ENCODE measurements at regions not wholly inside any gene's neighbourhood (a gene's known extent, or its start where the extent isn't known, plus 50 kb on each side); places are given as distances from the start of the nearest gene placed in this dataset.

DNA sequence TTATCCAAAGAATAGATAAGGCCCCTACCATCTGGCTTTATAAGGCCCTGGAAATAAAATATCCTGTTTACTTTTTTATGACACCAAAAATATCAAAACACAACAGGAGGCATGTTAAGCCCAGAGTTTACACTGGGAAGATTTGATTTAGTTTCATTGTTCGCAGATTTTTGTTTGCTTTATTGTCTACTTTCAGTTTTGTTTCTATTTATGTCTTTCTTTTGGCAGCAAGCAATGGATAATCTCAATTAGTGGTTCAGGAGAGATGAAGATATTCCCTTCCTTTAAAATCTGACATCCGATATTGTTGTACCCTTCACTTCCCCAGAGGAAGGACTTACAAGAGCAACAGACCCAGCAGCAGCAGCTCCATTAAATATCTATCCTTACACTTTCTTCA is 249.4 kb upstream of the ARPP21 start:
- no peaks in the 10 kb centered on the region for H3K4me1 ChIP-seq (ENCODE audit: control insufficient read depth, extremely low read depth, insufficient read depth, low read length)
- DNase-seq (ENCODE audit: low read depth, low spot score) = no peak
- H3K9ac ChIP-seq (ENCODE audit: control insufficient read depth, extremely low read depth, insufficient read depth, low read length) = no peak overlapping the region
- FAIRE-seq = no peak
- TF ChIP-seq, protein P1, sequence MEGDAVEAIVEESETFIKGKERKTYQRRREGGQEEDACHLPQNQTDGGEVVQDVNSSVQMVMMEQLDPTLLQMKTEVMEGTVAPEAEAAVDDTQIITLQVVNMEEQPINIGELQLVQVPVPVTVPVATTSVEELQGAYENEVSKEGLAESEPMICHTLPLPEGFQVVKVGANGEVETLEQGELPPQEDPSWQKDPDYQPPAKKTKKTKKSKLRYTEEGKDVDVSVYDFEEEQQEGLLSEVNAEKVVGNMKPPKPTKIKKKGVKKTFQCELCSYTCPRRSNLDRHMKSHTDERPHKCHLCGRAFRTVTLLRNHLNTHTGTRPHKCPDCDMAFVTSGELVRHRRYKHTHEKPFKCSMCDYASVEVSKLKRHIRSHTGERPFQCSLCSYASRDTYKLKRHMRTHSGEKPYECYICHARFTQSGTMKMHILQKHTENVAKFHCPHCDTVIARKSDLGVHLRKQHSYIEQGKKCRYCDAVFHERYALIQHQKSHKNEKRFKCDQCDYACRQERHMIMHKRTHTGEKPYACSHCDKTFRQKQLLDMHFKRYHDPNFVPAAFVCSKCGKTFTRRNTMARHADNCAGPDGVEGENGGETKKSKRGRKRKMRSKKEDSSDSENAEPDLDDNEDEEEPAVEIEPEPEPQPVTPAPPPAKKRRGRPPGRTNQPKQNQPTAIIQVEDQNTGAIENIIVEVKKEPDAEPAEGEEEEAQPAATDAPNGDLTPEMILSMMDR (optimal IDR thresholded peaks at IDR 0.05 in 1 of 3, IDR thresholded peaks at IDR 0.05 in 1 of 3, conservative IDR thresholded peaks at IDR 0.05 in 1 of 3; ENCODE audit: extremely low read depth in 1 of 3, insufficient read depth in 2 of 3, low read length in 3 of 3) = no peak
- TF ChIP-seq EZH2 (IDR thresholded peaks at IDR 0.05; ENCODE audit: low read length) = no peak
- H3K9me3 ChIP-seq (ENCODE audit: control insufficient read depth, low read depth, low read length) = no peaks in the 10 kb centered on the region
- H3K4me3 ChIP-seq (ENCODE audit: control insufficient read depth in 2 of 3, extremely low read depth in 1 of 3, insufficient read depth in 2 of 3, low read depth in 1 of 3, low read length in 3 of 3) = no peak overlapping the region
- H3K27ac ChIP-seq (ENCODE audit: control insufficient read depth, insufficient read depth, low read length) = no peak overlapping the region
- H3K4me2 ChIP-seq (ENCODE audit: control insufficient read depth, extremely low read depth, insufficient read depth, low read depth, low read length) = no peak overlapping the region
- no peaks in the 10 kb centered on the region for H3K27me3 ChIP-seq (ENCODE audit: control insufficient read depth, extremely low read depth, insufficient read depth, low read length)
- no peaks in the 10 kb centered on the region for H4K20me1 ChIP-seq (ENCODE audit: control insufficient read depth, extremely low read depth, insufficient read depth, low read length)
- H2AFZ ChIP-seq (ENCODE audit: control insufficient read depth, low read length) = no peak overlapping the region
- H3K9me1 ChIP-seq (ENCODE audit: control insufficient read depth, extremely low read depth, insufficient read depth, low read length) = no peaks in the 10 kb centered on the region
- no peaks in the 10 kb centered on the region for H3K79me2 ChIP-seq (ENCODE audit: control insufficient read depth, insufficient read depth, low read length)
- H3K36me3 ChIP-seq (ENCODE audit: control insufficient read depth in 2 of 2, extremely low read depth in 1 of 2, insufficient read depth in 2 of 2, low read length in 2 of 2) = no peaks in the 10 kb centered on the region
- dilution Hi-C loops (cut with MboI; ENCODE audit: extremely low pct_ligation_motif_present, low sequenced_read_pairs) = no loop called here

DNA sequence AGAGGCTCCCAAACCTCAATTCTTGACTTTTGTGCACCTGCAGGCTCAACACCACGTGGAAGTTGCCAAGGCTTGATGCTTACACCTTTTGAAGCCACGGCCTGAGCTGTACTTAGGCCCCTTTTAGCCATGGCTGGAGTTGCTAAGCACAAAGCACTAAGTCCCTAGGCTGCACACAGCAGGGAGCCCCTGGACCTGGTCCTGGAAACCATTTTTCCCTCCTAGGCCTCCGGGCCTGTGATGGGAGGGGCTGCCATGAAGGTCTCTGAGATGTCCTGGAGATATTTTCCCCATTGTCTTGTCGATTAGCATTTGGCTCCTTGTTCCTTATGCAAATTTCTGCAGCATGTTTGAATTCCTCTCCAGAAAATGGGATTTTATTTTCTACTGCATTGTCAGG is 247.1 kb upstream of the ARPP21 start:
- Histone ChIP-seq H3K27ac (ENCODE audit: control insufficient read depth, insufficient read depth, low read length) (no peak overlapping the region), H4K20me1 (ENCODE audit: control insufficient read depth, extremely low read depth, insufficient read depth, low read length) (no peaks in the 10 kb centered on the region), H3K9me3 (ENCODE audit: control insufficient read depth, low read depth, low read length) (no peaks in the 10 kb centered on the region), H3K4me3 (ENCODE audit: control insufficient read depth in 2 of 3, extremely low read depth in 1 of 3, insufficient read depth in 2 of 3, low read depth in 1 of 3, low read length in 3 of 3) (no peak overlapping the region), H3K36me3 (ENCODE audit: control insufficient read depth in 2 of 2, extremely low read depth in 1 of 2, insufficient read depth in 2 of 2, low read length in 2 of 2) (no peaks in the 10 kb centered on the region), H2AFZ (ENCODE audit: control insufficient read depth, low read length) (no peak overlapping the region), H3K9ac (ENCODE audit: control insufficient read depth, extremely low read depth, insufficient read depth, low read length) (no peak overlapping the region), H3K9me1 (ENCODE audit: control insufficient read depth, extremely low read depth, insufficient read depth, low read length) (no peaks in the 10 kb centered on the region), H3K4me2 (ENCODE audit: control insufficient read depth, extremely low read depth, insufficient read depth, low read depth, low read length) (no peak overlapping the region), H3K79me2 (ENCODE audit: control insufficient read depth, insufficient read depth, low read length) (no peaks in the 10 kb centered on the region), H3K27me3 (ENCODE audit: control insufficient read depth, extremely low read depth, insufficient read depth, low read length) (no peaks in the 10 kb centered on the region), H3K4me1 (ENCODE audit: control insufficient read depth, extremely low read depth, insufficient read depth, low read length) (no peaks in the 10 kb centered on the region)
- DNase-seq (ENCODE audit: low read depth, low spot score) (no peak), FAIRE-seq (no peak)
- dilution Hi-C loops (cut with MboI; ENCODE audit: extremely low pct_ligation_motif_present, low sequenced_read_pairs) = no loop called here
- no peak for TF ChIP-seq EZH2 (IDR thresholded peaks at IDR 0.05; ENCODE audit: low read length)
- TF ChIP-seq, protein P1 (optimal IDR thresholded peaks at IDR 0.05 in 1 of 3, IDR thresholded peaks at IDR 0.05 in 1 of 3, conservative IDR thresholded peaks at IDR 0.05 in 1 of 3; ENCODE audit: extremely low read depth in 1 of 3, insufficient read depth in 2 of 3, low read length in 3 of 3) = no peak

All from keratinocyte (primary cell).